IMR-90 (cell line): ENCODE measurements at regions not wholly inside any gene's neighbourhood (a gene's known extent, or its start where the extent isn't known, plus 50 kb on each side); places are given as distances from the start of the nearest gene placed in this dataset.

Experiments
- BHLHE40 ChIP-seq: fragments of 150-350 bp; IDR thresholded peaks from 2 replicates; pipeline ENCODE4 v1.6.1; 2016; ENCODE audit warnings: mild to moderate bottlenecking, low read depth, low read length
- CEBPB ChIP-seq: IDR thresholded peaks from 2 replicates; pipeline ENCODE4 v1.6.1; 2012; ENCODE audit warnings: low read depth, low read length, improper control_type of control experiment
- CHD1 ChIP-seq: IDR thresholded peaks from 2 replicates; pipeline ENCODE4 v1.6.1; 2012; ENCODE audit warnings: low read depth, low read length, improper control_type of control experiment
- CTCF ChIP-seq: conservative IDR thresholded peaks from 2 replicates; pipeline ENCODE4 v1.5.1; 2012; ENCODE audit warnings: mild to moderate bottlenecking, low read depth, low read length, improper control_type of control experiment
- ELK1 ChIP-seq: fragments of 150-350 bp; IDR thresholded peaks from 2 replicates; pipeline ENCODE4 v1.6.1; 2016; ENCODE audit warnings: low read depth, mild to moderate bottlenecking, low read length, moderate library complexity, borderline replicate concordance
- FOS ChIP-seq: fragments of 150-350 bp; IDR thresholded peaks from 2 replicates; pipeline ENCODE4 v1.6.1; 2016; ENCODE audit warnings: low read depth, low read length
- MXI1 ChIP-seq: IDR thresholded peaks from 2 replicates; pipeline ENCODE4 v1.6.1; 2012; ENCODE audit warnings: low read depth, mild to moderate bottlenecking, low read length, moderate library complexity, borderline replicate concordance
- NFE2L2 ChIP-seq: fragments of 150-350 bp; IDR thresholded peaks from 2 replicates; pipeline ENCODE4 v1.6.1; 2016; ENCODE audit warnings: low read depth, mild to moderate bottlenecking, low read length
- POLR2A ChIP-seq: IDR thresholded peaks from 2 replicates; pipeline ENCODE4 v1.6.1; 2012; ENCODE audit warnings: mild to moderate bottlenecking, low read depth, low read length
- RAD21 ChIP-seq: IDR thresholded peaks from 2 replicates; pipeline ENCODE4 v1.6.1; 2012; ENCODE audit warnings: low read length, improper control_type of control experiment
- RCOR1 ChIP-seq: IDR thresholded peaks from 2 replicates; pipeline ENCODE4 v1.6.1; 2012; ENCODE audit warnings: mild to moderate bottlenecking, low read length, improper control_type of control experiment; ENCODE audit not compliant: insufficient replicate concordance
- SMC3 ChIP-seq: fragments of 150-350 bp; IDR thresholded peaks from 2 replicates; pipeline ENCODE4 v1.6.1; 2016; ENCODE audit warnings: low read depth, mild to moderate bottlenecking, antibody characterized with exemption, low read length, moderate library complexity
- USF2 ChIP-seq: fragments of 150-350 bp; IDR thresholded peaks from 2 replicates; pipeline ENCODE4 v1.6.1; 2017; ENCODE audit warnings: mild to moderate bottlenecking, antibody characterized with exemption, low read length, low read depth

GRCh38 chr5:101080462-101081240, 177.6 kb upstream of the ST8SIA4 start:
- TF ChIP-seq CTCF, result no peak
- no peak for TF ChIP-seq BHLHE40
- no peak for TF ChIP-seq RCOR1
- TF ChIP-seq RAD21, result no peak
- no peak for TF ChIP-seq POLR2A
- no peak for TF ChIP-seq CHD1
- TF ChIP-seq SMC3, result no peak
- TF ChIP-seq CEBPB, result no peak
- TF ChIP-seq FOS, result no peak
- TF ChIP-seq USF2, result no peak
- TF ChIP-seq MXI1, result no peak
- TF ChIP-seq ELK1, result no peak
- TF ChIP-seq NFE2L2, result peak; percentile 73
